Activated CD4-positive, alpha-beta memory T cell treated with anti-CD3 and anti-CD28 coated beads for 36 hours (primary cell): ENCODE measurements at regions not wholly inside any gene's neighbourhood (a gene's known extent, or its start where the extent isn't known, plus 50 kb on each side); places are given as distances from the start of the nearest gene placed in this dataset.

Experiments
- CTCF ChIA-PET: fragments of 350-600 bp; sonication (Branson Sonifier 250); formaldehyde crosslinking; loops from one replicate; lab custom pipeline; 2021; ENCODE audit warnings: antibody characterized with exemption, inconsistent platforms; lab: Charles Lee
- POLR2A ChIA-PET: fragments of 350-600 bp; sonication (Branson Sonifier 250); formaldehyde crosslinking; loops from one replicate; lab custom pipeline; 2021; ENCODE audit warnings: antibody characterized with exemption; lab: Charles Lee
- DNase-seq: peaks from one replicate; pipeline ENCODE4 v3.0.0-alpha.2; 2020
- H3K27ac Mint-ChIP-seq: one replicate; pipeline ENCODE4 v1.8.0; 2021; ENCODE audit warnings: mixed read lengths
- H3K27me3 Mint-ChIP-seq: one replicate; pipeline ENCODE4 v1.8.0; 2021; ENCODE audit warnings: mixed read lengths
- H3K36me3 Mint-ChIP-seq: one replicate; pipeline ENCODE4 v1.8.0; 2021; ENCODE audit warnings: mixed read lengths
- H3K4me1 Mint-ChIP-seq: one replicate; pipeline ENCODE4 v1.8.0; 2021; ENCODE audit warnings: low read depth, mixed read lengths
- H3K4me3 Mint-ChIP-seq: one replicate; pipeline ENCODE4 v1.8.0; 2021; ENCODE audit warnings: mild to moderate bottlenecking, mixed read lengths
- H3K9me3 Mint-ChIP-seq: one replicate; pipeline ENCODE4 v1.8.0; 2021; ENCODE audit warnings: mixed read lengths
- intact Hi-C: fragments of 100-400 bp; cut with micrococcal nuclease; formaldehyde crosslinking; loops from one replicate; pipeline ENCODE4 v1.15.1; 2023

GRCh38 chr18:61085761-61086160, 247.5 kb upstream of the CDH20 start:
- ChIA-PET POLR2A (no interaction called here), CTCF (no interaction called here)
- Mint-ChIP-seq H3K27ac (no peak overlapping the region), H3K36me3 (no peaks in the 10 kb centered on the region), H3K4me1 (no peaks in the 10 kb centered on the region), H3K4me3 (no peak overlapping the region), H3K9me3 (no peaks in the 10 kb centered on the region), H3K27me3 (no peaks in the 10 kb centered on the region)
- intact Hi-C loops = no loop called here
- DNase-seq = no peak

DNA sequence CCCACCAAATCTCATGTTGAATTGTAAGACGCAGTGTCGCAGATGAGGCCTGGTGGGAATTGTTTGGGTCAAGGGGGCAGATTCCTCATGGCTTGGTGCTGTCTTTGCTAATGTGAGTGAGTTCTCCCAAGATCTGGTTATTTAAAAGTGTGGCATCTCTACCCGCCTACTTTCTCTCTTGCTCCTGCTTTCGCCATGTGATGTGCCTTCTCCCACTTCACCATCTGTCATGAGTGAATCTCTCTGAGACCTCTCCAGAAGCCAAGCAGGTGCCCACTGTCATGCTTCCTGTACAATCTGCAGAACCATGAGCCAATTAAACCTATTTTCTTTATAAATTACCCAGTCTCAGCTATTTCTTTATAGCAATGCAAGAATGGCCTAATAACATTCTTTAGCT, 246.6 kb upstream of the CDH20 start:
- Mint-ChIP-seq H3K27me3 (no peaks in the 10 kb centered on the region), H3K36me3 (no peaks in the 10 kb centered on the region), H3K27ac (no peak overlapping the region), H3K4me3 (no peak overlapping the region), H3K9me3 (no peaks in the 10 kb centered on the region), H3K4me1 (no peaks in the 10 kb centered on the region)
- no peak for DNase-seq
- ChIA-PET POLR2A (no interaction called here), CTCF (no interaction called here)
- intact Hi-C loops = no loop called here

GRCh38 chr18:61091379-61091778, 241.9 kb upstream of the CDH20 start:
- Mint-ChIP-seq H3K36me3 (no peaks in the 10 kb centered on the region), H3K27me3 (no peaks in the 10 kb centered on the region), H3K4me1 (no peaks in the 10 kb centered on the region), H3K9me3 (no peaks in the 10 kb centered on the region), H3K27ac (no peak overlapping the region), H3K4me3 (no peak overlapping the region)
- no peak for DNase-seq
- intact Hi-C loops = no loop called here
- POLR2A ChIA-PET = no interaction called here
- CTCF ChIA-PET = no interaction called here

- H3K9me3 Mint-ChIP-seq = peaks cover 3% of the 10 kb centered on the region
- H3K27me3 Mint-ChIP-seq = no peaks in the 10 kb centered on the region
- no peak for DNase-seq
- no peaks in the 10 kb centered on the region for H3K36me3 Mint-ChIP-seq
- ChIA-PET POLR2A (no interaction called here), CTCF (interaction anchor here (0.6 kb wide), 1 partner anchor 208 kb away, joined by 3 read pairs; no protein-coding TSS in a partner anchor)
- intact Hi-C loops = no loop called here
- H3K4me3 Mint-ChIP-seq = no peak overlapping the region
- no peaks in the 10 kb centered on the region for H3K4me1 Mint-ChIP-seq
- no peak overlapping the region for H3K27ac Mint-ChIP-seq
Measured at GRCh38 chr18:61093965-61094364, 239.3 kb upstream of the CDH20 start.

GRCh38 chr18:61096226-61096625, 237.0 kb upstream of the CDH20 start:
- Mint-ChIP-seq H3K27ac (no peak overlapping the region), H3K36me3 (no peaks in the 10 kb centered on the region), H3K4me1 (no peaks in the 10 kb centered on the region), H3K4me3 (no peak overlapping the region), H3K27me3 (no peaks in the 10 kb centered on the region), H3K9me3 (peaks cover 3% of the 10 kb centered on the region)
- intact Hi-C loops = no loop called here
- no peak for DNase-seq
- CTCF ChIA-PET = no interaction called here
- POLR2A ChIA-PET = no interaction called here

GRCh38 chr18:61107113-61107512, 226.1 kb upstream of the CDH20 start:
- Mint-ChIP-seq H3K4me1 (no peaks in the 10 kb centered on the region), H3K4me3 (no peak overlapping the region), H3K27ac (no peak overlapping the region), H3K9me3 (no peaks in the 10 kb centered on the region), H3K36me3 (no peaks in the 10 kb centered on the region), H3K27me3 (no peaks in the 10 kb centered on the region)
- POLR2A ChIA-PET = no interaction called here
- DNase-seq = no peak
- intact Hi-C loops = no loop called here
- CTCF ChIA-PET = no interaction called here

GRCh38 chr18:61108706-61109105, 224.5 kb upstream of the CDH20 start:
- Mint-ChIP-seq H3K36me3 (no peaks in the 10 kb centered on the region), H3K27me3 (no peaks in the 10 kb centered on the region), H3K4me3 (no peak overlapping the region), H3K27ac (no peak overlapping the region), H3K4me1 (no peaks in the 10 kb centered on the region), H3K9me3 (no peaks in the 10 kb centered on the region)
- ChIA-PET CTCF (no interaction called here), POLR2A (no interaction called here)
- intact Hi-C loops = no loop called here
- DNase-seq = no peak

DNA sequence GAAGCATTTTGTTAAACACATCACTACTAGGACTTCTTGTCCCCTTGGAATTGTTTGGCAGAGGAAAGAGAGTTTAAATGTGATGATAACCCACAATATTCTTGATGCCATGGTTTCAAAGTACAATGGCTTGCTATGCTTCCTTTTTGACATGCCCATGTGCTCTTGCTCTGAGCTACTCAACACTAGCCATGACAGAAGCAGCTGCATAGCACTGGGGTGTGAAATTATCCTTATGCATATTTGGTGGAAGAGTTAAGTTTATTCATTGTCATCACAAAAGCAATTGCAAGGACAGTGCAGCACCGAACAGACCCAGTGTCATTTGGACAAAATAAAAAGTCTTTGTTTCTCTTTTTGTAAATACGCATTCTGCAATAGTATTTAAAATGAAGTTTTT, 209.9 kb upstream of the CDH20 start:
- Mint-ChIP-seq H3K9me3 (peaks cover 7% of the 10 kb centered on the region), H3K27ac (no peak overlapping the region), H3K36me3 (no peaks in the 10 kb centered on the region), H3K27me3 (no peaks in the 10 kb centered on the region), H3K4me3 (no peak overlapping the region), H3K4me1 (no peaks in the 10 kb centered on the region)
- POLR2A ChIA-PET = no interaction called here
- intact Hi-C loops = no loop called here
- no peak for DNase-seq
- CTCF ChIA-PET = no interaction called here

- CTCF ChIA-PET = interaction anchor here (0.7 kb wide), 1 partner anchor 871 kb away, joined by 3 read pairs; no protein-coding TSS in a partner anchor
- POLR2A ChIA-PET = no interaction called here
- Mint-ChIP-seq H3K4me1 (no peaks in the 10 kb centered on the region), H3K27me3 (no peaks in the 10 kb centered on the region), H3K4me3 (no peak overlapping the region), H3K36me3 (no peaks in the 10 kb centered on the region), H3K9me3 (peaks cover 5% of the 10 kb centered on the region), H3K27ac (no peak overlapping the region)
- intact Hi-C loops = no loop called here
- DNase-seq = no peak
Measured at GRCh38 chr18:61127714-61128467, 205.3 kb upstream of the CDH20 start.

DNA sequence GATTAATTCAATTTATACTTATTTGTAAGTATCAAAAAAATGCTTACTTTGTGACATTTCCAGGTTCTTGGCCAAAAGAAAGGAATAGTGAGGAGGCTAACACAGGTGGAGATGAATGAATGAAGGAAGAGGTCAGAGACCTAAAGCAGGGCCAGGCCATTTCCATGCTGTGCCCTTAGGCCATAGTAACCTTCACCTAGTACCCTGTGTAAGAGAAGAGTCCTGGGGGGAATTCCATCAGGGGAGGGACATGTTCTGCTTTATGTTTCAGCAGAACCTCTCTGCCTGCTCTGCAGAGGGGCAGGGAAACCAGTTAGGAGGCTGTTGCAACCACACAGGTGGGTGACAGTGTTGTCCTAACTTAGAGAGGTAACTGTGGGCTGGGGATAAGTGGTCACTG, 204.2 kb upstream of the CDH20 start:
- Mint-ChIP-seq H3K4me1 (no peaks in the 10 kb centered on the region), H3K27ac (no peak overlapping the region), H3K27me3 (no peaks in the 10 kb centered on the region), H3K36me3 (no peaks in the 10 kb centered on the region), H3K9me3 (peaks cover 5% of the 10 kb centered on the region), H3K4me3 (no peak overlapping the region)
- ChIA-PET POLR2A (no interaction called here), CTCF (interaction anchor here (0.7 kb wide), 1 partner anchor 870 kb away, joined by 3 read pairs; no protein-coding TSS in a partner anchor)
- DNase-seq = no peak
- intact Hi-C loops = no loop called here

GRCh38 chr18:61132031-61132430, 201.2 kb upstream of the CDH20 start:
- no peak for DNase-seq
- Mint-ChIP-seq H3K27me3 (no peaks in the 10 kb centered on the region), H3K9me3 (peaks cover 5% of the 10 kb centered on the region), H3K4me3 (no peak overlapping the region), H3K4me1 (no peaks in the 10 kb centered on the region), H3K27ac (no peak overlapping the region), H3K36me3 (no peaks in the 10 kb centered on the region)
- ChIA-PET POLR2A (no interaction called here), CTCF (no interaction called here)
- intact Hi-C loops = no loop called here

GRCh38 chr18:61133783-61134182, 199.4 kb upstream of the CDH20 start:
- DNase-seq = no peak
- Mint-ChIP-seq H3K4me3 (no peak overlapping the region), H3K27me3 (no peaks in the 10 kb centered on the region), H3K27ac (no peak overlapping the region), H3K4me1 (no peaks in the 10 kb centered on the region), H3K36me3 (no peaks in the 10 kb centered on the region), H3K9me3 (peaks cover 2% of the 10 kb centered on the region)
- intact Hi-C loops = no loop called here
- ChIA-PET POLR2A (no interaction called here), CTCF (no interaction called here)

DNA sequence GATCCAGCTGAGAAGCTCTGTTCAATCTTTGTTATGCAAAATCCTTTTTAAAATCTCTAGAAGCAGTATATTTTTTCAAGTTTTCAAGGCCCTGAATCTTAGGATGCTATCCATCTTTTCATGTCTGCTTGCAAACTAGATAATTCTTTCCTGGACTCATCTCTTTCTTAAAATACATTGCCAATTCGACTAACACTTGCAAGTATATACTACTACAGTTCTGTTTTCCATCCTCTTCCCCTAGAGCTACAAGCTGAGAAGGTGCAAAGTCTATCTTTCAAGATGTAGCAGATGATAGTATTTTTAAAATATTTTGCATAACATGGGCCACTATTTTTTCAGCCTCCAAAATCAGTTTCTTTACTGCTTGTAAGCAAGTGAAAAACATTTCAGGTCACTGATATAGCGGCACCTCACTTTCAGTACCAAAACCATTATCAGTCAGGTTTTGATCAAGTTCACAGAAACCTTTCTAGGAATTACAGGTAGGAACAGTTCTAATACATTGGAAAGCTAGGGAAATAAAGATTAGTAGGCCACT, 196.4 kb upstream of the CDH20 start:
- ChIA-PET CTCF (no interaction called here), POLR2A (no interaction called here)
- Mint-ChIP-seq H3K36me3 (no peaks in the 10 kb centered on the region), H3K4me3 (no peak overlapping the region), H3K4me1 (no peaks in the 10 kb centered on the region), H3K9me3 (peaks cover 4% of the 10 kb centered on the region), H3K27ac (no peak overlapping the region), H3K27me3 (no peaks in the 10 kb centered on the region)
- intact Hi-C loops = no loop called here
- no peak for DNase-seq
